ENCODE measurements at regions not wholly inside any gene's neighbourhood (a gene's known extent, or its start where the extent isn't known, plus 50 kb on each side); places are given as distances from the start of the nearest gene placed in this dataset.

- no peaks in the 10 kb centered on the region for H3K27me3 ChIP-seq (ENCODE audit: control insufficient read depth in 1 of 2, insufficient read depth in 2 of 2, low read length in 2 of 2)
- no peak overlapping the region for H3K27ac ChIP-seq (ENCODE audit: low read depth in 1 of 2, low read length in 2 of 2)
- peaks cover 0 to 3% of the 10 kb centered on the region in 2 experiments for H3K9me3 ChIP-seq (ENCODE audit: control insufficient read depth in 1 of 2, insufficient read depth in 1 of 2, low read length in 2 of 2)
- H3K4me3 ChIP-seq (ENCODE audit: low read length): no peak overlapping the region
- Mint-ChIP-seq H3K36me3 (ENCODE audit: low read depth) (no peaks in the 10 kb centered on the region), H3K4me1 (ENCODE audit: low read depth) (no peaks in the 10 kb centered on the region), H3K4me3 (no peak overlapping the region), H3K9me3 (no peaks in the 10 kb centered on the region), H3K27me3 (peaks cover 7% of the 10 kb centered on the region), H3K27ac (no peak overlapping the region)
- no peak for TF ChIP-seq CTCF (IDR thresholded peaks at IDR 0.05)
- POLR2A ChIA-PET: no interaction called here
- CTCF ChIA-PET: no interaction called here
- no peaks in the 10 kb centered on the region for H3K36me3 ChIP-seq (ENCODE audit: insufficient read depth, low read length)
- no peak for ATAC-seq (ENCODE audit: poor library complexity)
- no peaks in the 10 kb centered on the region for H3K4me1 ChIP-seq (ENCODE audit: insufficient read depth, low read length)
- DNase-seq: no peak
- intact Hi-C loops (cut with DNase I, micrococcal nuclease): no loop called here
These were observed 585.6 kb downstream of the MAFB start for GRCh38 chr20:40103420-40103819.

- Histone ChIP-seq H3K9me3 (ENCODE audit: control insufficient read depth in 1 of 2, insufficient read depth in 1 of 2, low read length in 2 of 2) (peaks cover 0 to 3% of the 10 kb centered on the region in 2 experiments), H3K36me3 (ENCODE audit: insufficient read depth, low read length) (no peaks in the 10 kb centered on the region), H3K4me3 (ENCODE audit: low read length) (no peak overlapping the region), H3K4me1 (ENCODE audit: insufficient read depth, low read length) (no peaks in the 10 kb centered on the region), H3K27ac (ENCODE audit: low read depth in 1 of 2, low read length in 2 of 2) (no peak overlapping the region), H3K27me3 (ENCODE audit: control insufficient read depth in 1 of 2, insufficient read depth in 2 of 2, low read length in 2 of 2) (no peaks in the 10 kb centered on the region)
- ATAC-seq (ENCODE audit: poor library complexity) (no peak), DNase-seq (no peak)
- H3K27ac Mint-ChIP-seq: no peak overlapping the region
- ChIA-PET POLR2A (no interaction called here), CTCF (no interaction called here)
- intact Hi-C loops (cut with DNase I, micrococcal nuclease): no loop called here
- no peaks in the 10 kb centered on the region for H3K36me3 Mint-ChIP-seq (ENCODE audit: low read depth)
- peaks cover 7% of the 10 kb centered on the region for H3K27me3 Mint-ChIP-seq
- no peaks in the 10 kb centered on the region for H3K4me1 Mint-ChIP-seq (ENCODE audit: low read depth)
- H3K4me3 Mint-ChIP-seq: no peak overlapping the region
- no peaks in the 10 kb centered on the region for H3K9me3 Mint-ChIP-seq
- TF ChIP-seq CTCF (IDR thresholded peaks at IDR 0.05): no peak
These were observed 587.5 kb downstream of the MAFB start for GRCh38 chr20:40101560-40101959.

- H3K27me3 Mint-ChIP-seq: peaks cover 7% of the 10 kb centered on the region
- H3K27ac Mint-ChIP-seq: no peak overlapping the region
- Histone ChIP-seq H3K27ac (ENCODE audit: low read depth in 1 of 2, low read length in 2 of 2) (no peak overlapping the region), H3K4me3 (ENCODE audit: low read length) (no peak overlapping the region), H3K27me3 (ENCODE audit: control insufficient read depth in 1 of 2, insufficient read depth in 2 of 2, low read length in 2 of 2) (no peaks in the 10 kb centered on the region), H3K9me3 (ENCODE audit: control insufficient read depth in 1 of 2, insufficient read depth in 1 of 2, low read length in 2 of 2) (no peaks in the 10 kb centered on the region), H3K36me3 (ENCODE audit: insufficient read depth, low read length) (no peaks in the 10 kb centered on the region), H3K4me1 (ENCODE audit: insufficient read depth, low read length) (no peaks in the 10 kb centered on the region)
- no peak for ATAC-seq (ENCODE audit: poor library complexity)
- no peak for DNase-seq
- no peaks in the 10 kb centered on the region for H3K36me3 Mint-ChIP-seq (ENCODE audit: low read depth)
- no peak overlapping the region for H3K4me3 Mint-ChIP-seq
- POLR2A ChIA-PET: no interaction called here
- intact Hi-C loops (cut with DNase I, micrococcal nuclease): no loop called here
- no peak for TF ChIP-seq CTCF (IDR thresholded peaks at IDR 0.05)
- CTCF ChIA-PET: no interaction called here
- no peaks in the 10 kb centered on the region for H3K9me3 Mint-ChIP-seq
- no peaks in the 10 kb centered on the region for H3K4me1 Mint-ChIP-seq (ENCODE audit: low read depth)
These were observed 588.8 kb downstream of the MAFB start for GRCh38 chr20:40100261-40100660.
